ENCODE measurements at regions not wholly inside any gene's neighbourhood (a gene's known extent, or its start where the extent isn't known, plus 50 kb on each side); places are given as distances from the start of the nearest gene placed in this dataset.

- TF ChIP-seq CTCF (conservative IDR thresholded peaks at IDR 0.05) (no peak), ZFX (IDR thresholded peaks at IDR 0.05) (no peak)
Observed at GRCh38 chr9:93801581-93802284, 153.4 kb downstream of the BARX1 start.

All from C4-2B (cell line).